ENCODE measurements at regions not wholly inside any gene's neighbourhood (a gene's known extent, or its start where the extent isn't known, plus 50 kb on each side); places are given as distances from the start of the nearest gene placed in this dataset.

DNA sequence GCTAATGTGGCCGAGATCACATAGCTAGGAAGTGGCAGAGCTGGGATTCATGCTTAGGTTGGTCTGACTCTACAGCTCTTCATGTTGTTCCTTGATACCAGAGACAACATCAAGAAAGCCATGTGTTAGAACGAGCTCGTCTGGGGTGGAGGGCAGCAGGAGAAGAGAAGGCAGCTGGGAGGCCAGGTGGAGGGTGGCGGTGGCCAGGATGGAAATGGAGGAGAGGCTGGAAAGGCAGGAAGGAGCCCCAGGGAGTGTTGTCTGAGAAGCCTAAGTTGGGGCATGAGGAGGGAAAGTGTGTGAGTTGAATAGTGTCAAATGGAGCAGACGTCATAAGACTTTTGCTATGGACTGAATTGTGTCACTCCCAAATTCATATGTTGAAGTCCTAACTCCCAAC is 315.3 kb downstream of the GADD45G start:
- Histone ChIP-seq H3K27me3 (no peaks in the 10 kb centered on the region), H3K4me3 (ENCODE audit: low read depth in 1 of 2, low read length in 1 of 2) (no peak overlapping the region), H3K4me1 (ENCODE audit: control insufficient read depth in 1 of 2, insufficient read depth in 1 of 2, low read depth in 1 of 2, low read length in 1 of 2) (no peaks in the 10 kb centered on the region), H3K36me3 (no peaks in the 10 kb centered on the region), H3K27ac (no peak overlapping the region), H3K9me3 (no peaks in the 10 kb centered on the region)
- TF ChIP-seq, protein P1, sequence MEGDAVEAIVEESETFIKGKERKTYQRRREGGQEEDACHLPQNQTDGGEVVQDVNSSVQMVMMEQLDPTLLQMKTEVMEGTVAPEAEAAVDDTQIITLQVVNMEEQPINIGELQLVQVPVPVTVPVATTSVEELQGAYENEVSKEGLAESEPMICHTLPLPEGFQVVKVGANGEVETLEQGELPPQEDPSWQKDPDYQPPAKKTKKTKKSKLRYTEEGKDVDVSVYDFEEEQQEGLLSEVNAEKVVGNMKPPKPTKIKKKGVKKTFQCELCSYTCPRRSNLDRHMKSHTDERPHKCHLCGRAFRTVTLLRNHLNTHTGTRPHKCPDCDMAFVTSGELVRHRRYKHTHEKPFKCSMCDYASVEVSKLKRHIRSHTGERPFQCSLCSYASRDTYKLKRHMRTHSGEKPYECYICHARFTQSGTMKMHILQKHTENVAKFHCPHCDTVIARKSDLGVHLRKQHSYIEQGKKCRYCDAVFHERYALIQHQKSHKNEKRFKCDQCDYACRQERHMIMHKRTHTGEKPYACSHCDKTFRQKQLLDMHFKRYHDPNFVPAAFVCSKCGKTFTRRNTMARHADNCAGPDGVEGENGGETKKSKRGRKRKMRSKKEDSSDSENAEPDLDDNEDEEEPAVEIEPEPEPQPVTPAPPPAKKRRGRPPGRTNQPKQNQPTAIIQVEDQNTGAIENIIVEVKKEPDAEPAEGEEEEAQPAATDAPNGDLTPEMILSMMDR (IDR thresholded peaks at IDR 0.05): no peak

DNA sequence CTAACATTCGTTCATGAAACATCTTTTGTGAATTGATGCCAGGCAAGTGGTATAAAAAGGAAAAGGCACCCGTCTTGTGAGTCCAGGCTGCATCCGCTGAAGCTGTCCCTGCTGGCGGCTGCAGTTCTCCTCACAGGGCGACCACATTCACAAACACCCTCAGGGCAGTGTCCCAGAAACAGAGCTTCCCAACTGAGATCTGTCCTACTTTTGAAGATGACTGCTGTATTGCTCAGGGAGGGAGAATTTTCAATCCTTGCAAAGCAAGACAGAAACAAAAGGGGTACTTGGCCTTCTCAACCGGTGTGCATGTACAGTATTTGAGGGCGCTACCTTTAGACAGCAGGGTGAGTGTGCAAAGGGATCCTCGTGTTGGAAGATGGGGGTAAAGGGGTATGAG is 316.1 kb downstream of the GADD45G start:
- Histone ChIP-seq H3K9me3 (no peaks in the 10 kb centered on the region), H3K27me3 (no peaks in the 10 kb centered on the region), H3K4me3 (ENCODE audit: low read depth in 1 of 2, low read length in 1 of 2) (no peak overlapping the region), H3K4me1 (ENCODE audit: control insufficient read depth in 1 of 2, insufficient read depth in 1 of 2, low read depth in 1 of 2, low read length in 1 of 2) (no peaks in the 10 kb centered on the region), H3K36me3 (no peaks in the 10 kb centered on the region), H3K27ac (no peak overlapping the region)
- TF ChIP-seq, protein P1 (IDR thresholded peaks at IDR 0.05): no peak

DNA sequence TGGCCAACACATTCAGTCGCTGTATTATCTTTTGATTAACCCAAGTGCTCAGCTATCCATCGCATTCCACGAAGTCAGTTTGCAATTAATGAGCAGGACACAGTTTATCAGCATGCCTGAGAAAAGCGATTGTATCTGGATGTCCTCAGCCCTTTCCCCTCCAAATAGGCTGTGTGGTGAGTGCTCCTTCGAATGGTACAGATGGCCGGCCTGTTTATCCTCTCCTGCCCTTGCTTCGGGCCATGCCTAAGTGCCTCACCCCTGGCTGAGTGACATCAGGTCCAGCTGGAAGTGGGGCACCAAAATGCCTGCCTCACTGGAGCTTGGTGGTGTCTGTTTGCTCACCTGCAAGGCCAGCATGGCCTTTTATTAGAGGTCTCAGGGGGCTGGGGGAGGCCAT is 317.3 kb downstream of the GADD45G start:
- Histone ChIP-seq H3K27ac (no peak overlapping the region), H3K4me1 (ENCODE audit: control insufficient read depth in 1 of 2, insufficient read depth in 1 of 2, low read depth in 1 of 2, low read length in 1 of 2) (no peaks in the 10 kb centered on the region), H3K27me3 (no peaks in the 10 kb centered on the region), H3K9me3 (no peaks in the 10 kb centered on the region), H3K36me3 (no peaks in the 10 kb centered on the region), H3K4me3 (ENCODE audit: low read depth in 1 of 2, low read length in 1 of 2) (no peak overlapping the region)
- TF ChIP-seq, protein P1 (IDR thresholded peaks at IDR 0.05): no peak

DNA sequence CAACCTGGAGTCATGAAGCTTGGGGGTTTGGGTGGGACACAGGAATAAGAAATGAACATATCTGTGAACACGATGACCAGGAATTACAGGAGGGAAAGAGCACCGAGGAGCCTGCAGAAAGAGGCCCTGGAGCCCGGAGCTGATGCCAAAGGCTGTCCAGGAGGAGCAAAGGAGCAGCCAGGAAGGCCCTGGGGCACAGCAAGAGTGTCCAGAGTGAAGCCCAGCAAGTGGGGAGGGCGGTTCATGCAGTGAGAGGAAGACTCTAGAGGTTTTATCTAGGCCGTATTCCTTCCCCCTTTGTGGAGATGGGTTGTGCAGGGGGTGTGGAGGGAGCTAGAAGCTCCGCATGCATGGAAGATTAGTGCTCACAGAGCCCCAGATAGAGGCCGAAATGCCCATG is 318.4 kb downstream of the GADD45G start:
- H3K27me3 ChIP-seq: no peaks in the 10 kb centered on the region
- H3K27ac ChIP-seq: no peak overlapping the region
- H3K9me3 ChIP-seq: no peaks in the 10 kb centered on the region
- H3K4me3 ChIP-seq (ENCODE audit: low read depth in 1 of 2, low read length in 1 of 2): no peak overlapping the region
- no peaks in the 10 kb centered on the region for H3K4me1 ChIP-seq (ENCODE audit: control insufficient read depth in 1 of 2, insufficient read depth in 1 of 2, low read depth in 1 of 2, low read length in 1 of 2)
- TF ChIP-seq, protein P1 (IDR thresholded peaks at IDR 0.05): no peak
- no peaks in the 10 kb centered on the region for H3K36me3 ChIP-seq

DNA sequence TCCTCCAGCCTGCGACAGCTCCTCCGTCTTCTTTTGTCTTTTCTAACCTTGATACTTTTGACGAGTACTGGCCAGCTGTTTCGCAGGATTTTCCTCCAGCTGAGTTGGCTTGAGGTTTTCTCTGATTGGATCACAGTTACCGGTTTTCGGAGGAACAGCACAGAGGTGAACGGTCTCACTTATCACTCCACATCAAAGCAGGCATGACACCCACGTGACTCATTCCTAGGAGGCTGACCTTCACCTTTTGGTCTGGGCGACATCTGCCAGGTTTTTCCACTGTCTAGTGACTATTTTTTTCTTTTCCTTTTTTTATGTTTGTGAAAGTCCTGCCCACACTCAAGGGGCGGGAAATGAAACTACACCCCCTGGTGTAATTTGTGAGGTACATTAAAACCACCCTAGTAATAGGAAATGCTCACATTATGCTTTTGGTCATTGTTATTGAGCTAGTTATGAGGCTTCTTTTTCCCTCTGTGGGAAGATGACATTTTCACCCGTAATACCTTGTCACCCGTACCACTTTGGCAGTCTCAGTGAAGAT is 319.2 kb downstream of the GADD45G start:
- Histone ChIP-seq H3K9me3 (no peaks in the 10 kb centered on the region), H3K4me3 (ENCODE audit: low read depth in 1 of 2, low read length in 1 of 2) (no peak overlapping the region), H3K4me1 (ENCODE audit: control insufficient read depth in 1 of 2, insufficient read depth in 1 of 2, low read depth in 1 of 2, low read length in 1 of 2) (no peaks in the 10 kb centered on the region), H3K27me3 (no peaks in the 10 kb centered on the region), H3K36me3 (no peaks in the 10 kb centered on the region), H3K27ac (no peak overlapping the region)
- TF ChIP-seq, protein P1 (IDR thresholded peaks at IDR 0.05): no peak

DNA sequence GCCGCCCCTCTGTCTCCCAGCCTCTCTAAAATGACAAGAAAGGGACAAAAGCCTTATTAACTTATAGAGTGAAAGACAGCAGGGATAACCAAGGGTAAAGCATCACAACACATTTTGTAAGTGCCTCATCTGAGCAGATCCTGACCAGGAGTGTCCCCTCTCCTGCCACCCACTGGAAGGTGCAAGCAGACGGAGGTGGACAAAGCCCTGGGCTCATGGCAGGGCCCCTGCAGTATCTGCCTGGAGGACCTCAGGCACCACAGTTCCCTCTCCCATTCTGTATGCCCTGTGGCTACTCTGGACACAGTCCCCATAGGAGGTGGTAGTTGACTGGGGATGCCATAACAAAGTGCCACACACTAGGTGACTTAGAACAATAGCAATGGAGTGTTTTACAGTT is 319.8 kb downstream of the GADD45G start:
- TF ChIP-seq, protein P1 (IDR thresholded peaks at IDR 0.05): no peak
- no peaks in the 10 kb centered on the region for H3K9me3 ChIP-seq
- H3K27me3 ChIP-seq: no peaks in the 10 kb centered on the region
- no peaks in the 10 kb centered on the region for H3K4me1 ChIP-seq (ENCODE audit: control insufficient read depth in 1 of 2, insufficient read depth in 1 of 2, low read depth in 1 of 2, low read length in 1 of 2)
- H3K36me3 ChIP-seq: no peaks in the 10 kb centered on the region
- no peak overlapping the region for H3K27ac ChIP-seq
- no peak overlapping the region for H3K4me3 ChIP-seq (ENCODE audit: low read depth in 1 of 2, low read length in 1 of 2)

Data from neutrophil (primary cell).